ENCODE measurements at regions not wholly inside any gene's neighbourhood (a gene's known extent, or its start where the extent isn't known, plus 50 kb on each side); places are given as distances from the start of the nearest gene placed in this dataset.

- TF ChIP-seq EZH2 (IDR thresholded peaks at IDR 0.05; ENCODE audit: borderline replicate concordance, control insufficient read depth, low read depth, low read length) (no peak), CREM (IDR thresholded peaks at IDR 0.05; ENCODE audit: low read depth) (no peak), CTCF (IDR thresholded peaks at IDR 0.05 in 2 of 3, conservative IDR thresholded peaks at IDR 0.05 in 1 of 3; ENCODE audit: control insufficient read depth in 2 of 3, extremely low read depth in 1 of 3, insufficient read depth in 1 of 3, low read depth in 3 of 3, low read length in 3 of 3) (no peak), POU2F2 (IDR thresholded peaks at IDR 0.05; ENCODE audit: borderline replicate concordance, low read depth, low read length) (no peak)
Observed at GRCh38 chr6:137763886-137764285, 103.2 kb upstream of the TNFAIP3 start.
